NB4 (cell line): ENCODE measurements at regions not wholly inside any gene's neighbourhood (a gene's known extent, or its start where the extent isn't known, plus 50 kb on each side); places are given as distances from the start of the nearest gene placed in this dataset.

Source experiments
- CTCF ChIP-seq: IDR thresholded peaks from one replicate; pipeline ENCODE4 v1.5.1; 2012; ENCODE audit warnings: low read depth, low read length
- MAX ChIP-seq: IDR thresholded peaks from 2 replicates; pipeline ENCODE4 v1.6.1; 2011; ENCODE audit warnings: low read depth, low read length
- POLR2A ChIP-seq: IDR thresholded peaks from 2 replicates; pipeline ENCODE4 v1.6.1; 2011; ENCODE audit warnings: mild to moderate bottlenecking; ENCODE audit not compliant: insufficient read length; ENCODE audit errors: extremely low read depth

- TF ChIP-seq CTCF (no peak), MAX (no peak), POLR2A (no peak)
Observed at GRCh38 chr2:163863073-163863472, 127.3 kb upstream of the FIGN start.
